Lung (tissue), 11 donors: ENCODE measurements at regions not wholly inside any gene's neighbourhood (a gene's known extent, or its start where the extent isn't known, plus 50 kb on each side); places are given as distances from the start of the nearest gene placed in this dataset.
A peak's percentile ranks its signal among the peaks of the same experiment; 100 is the strongest.

Experiments
- ATAC-seq: fragments of 200-7000 bp; cut with Tn5 transposase; one replicate; pipeline ENCODE4 v1.9.1; 2020; ENCODE audit warnings: moderate number of reproducible peaks; ENCODE audit not compliant: insufficient read depth, low FRiP score
- DNase-seq, 3 donors: peaks; one replicate each; pipeline ENCODE4 v3.0.0-alpha.2; 2013 to 2017
- H3K27ac ChIP-seq, 2 donors: one replicate each; pipeline ENCODE4 v1.5.1; 2013; ENCODE audit warnings: mild to moderate bottlenecking in 2 of 2, moderate library complexity in 2 of 2, control low read depth in 1 of 2, inconsistent platforms in 1 of 2, low read depth in 1 of 2, low read length in 1 of 2
- H3K27me3 ChIP-seq, 3 donors: one replicate each; pipeline ENCODE4 v1.5.1; 2013; ENCODE audit warnings: low read length in 2 of 3; ENCODE audit not compliant: control insufficient read depth in 3 of 3, insufficient read depth in 3 of 3
- H3K36me3 ChIP-seq, 4 donors: one replicate each; pipeline ENCODE4 v1.5.1; 2013; ENCODE audit warnings: low read length in 4 of 4, mild to moderate bottlenecking in 1 of 4, moderate library complexity in 1 of 4; ENCODE audit not compliant: control insufficient read depth in 4 of 4, insufficient read depth in 4 of 4
- H3K4me1 ChIP-seq, 5 donors: one replicate each; pipeline ENCODE4 v1.5.1; 2013; ENCODE audit warnings: low read length in 5 of 5, mild to moderate bottlenecking in 2 of 5, moderate library complexity in 1 of 5; ENCODE audit not compliant: control insufficient read depth in 5 of 5, insufficient read depth in 5 of 5
- H3K4me3 ChIP-seq: one replicate; pipeline ENCODE4 v1.5.1; 2013; ENCODE audit warnings: mild to moderate bottlenecking, control low read depth, moderate library complexity
- H3K9ac ChIP-seq, 2 donors: one replicate each; pipeline ENCODE4 v1.5.1; 2013; ENCODE audit warnings: low read length in 2 of 2, control low read depth in 1 of 2; ENCODE audit not compliant: insufficient read depth in 1 of 2
- H3K9me3 ChIP-seq, 4 donors: one replicate each; pipeline ENCODE4 v1.5.1; 2013; ENCODE audit warnings: low read length in 3 of 4, mild to moderate bottlenecking in 1 of 4, moderate library complexity in 1 of 4; ENCODE audit not compliant: control insufficient read depth in 4 of 4, insufficient read depth in 3 of 4
- WGBS, 2 donors: extraction: QIAGEN DNeasy Blood & Tissue Kit; methylation state at CpG; one replicate each; pipeline ENCODE4 v1.1.7; 2013; 5-methylcytosine and 5-hydroxymethylcytosine counted together
- TF ChIP-seq, protein P1 (sequence below): IDR thresholded peaks from 2 replicates; pipeline ENCODE4 v1.5.1; 2012; ENCODE audit warnings: mild to moderate bottlenecking; ENCODE audit errors: control extremely low read depth, extremely low read depth
- donor health status: control.
- donor health status: control.
- donor health status: Bipolar disorder and iron deficiency.
- donor health status: healthy.
- donor health status: DM: yes; HTN: yes; CAD: no.

DNA sequence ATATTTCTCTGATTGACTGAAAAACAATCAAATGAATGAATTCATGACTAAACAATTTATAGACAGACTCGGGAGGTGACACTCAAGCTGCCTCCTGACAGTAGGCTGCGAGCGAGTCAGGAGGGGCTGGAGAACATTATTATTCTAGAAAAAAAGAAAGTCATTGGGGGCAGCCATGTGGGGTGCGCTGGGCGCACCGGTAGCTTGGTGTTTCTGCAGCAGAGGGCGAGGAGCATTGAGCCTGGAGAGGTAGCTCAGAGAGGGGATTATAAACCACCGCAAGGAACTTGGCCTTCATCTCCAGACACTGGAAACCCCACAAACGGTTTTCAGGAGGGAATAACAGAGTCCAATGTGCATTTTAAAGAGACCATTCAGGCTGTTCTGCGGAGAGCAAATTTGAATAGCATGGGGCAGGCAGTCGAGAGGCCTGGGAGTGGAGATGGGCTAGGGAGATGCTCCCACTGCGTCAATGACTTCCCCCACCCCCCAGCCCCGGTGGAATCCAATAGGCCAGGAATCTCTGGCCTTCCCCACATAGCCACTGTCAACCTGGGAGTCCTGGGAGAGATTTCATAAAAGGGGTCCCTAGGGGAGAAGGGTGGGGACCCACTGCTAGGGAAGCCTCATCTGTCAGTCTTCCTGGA, 168.3 kb downstream of the BCOR start:
- ATAC-seq: no peak
- Histone ChIP-seq H3K9me3 (no peaks in the 10 kb centered on the region), H3K9ac (no peak overlapping the region), H3K27ac (peak overlapping the region in 1 of 2 donors; percentile 34), H3K4me3 (no peak overlapping the region), H3K4me1 (peaks cover 0 to 13% (median 0%) of the 10 kb centered on the region in 5 donors), H3K27me3 (peaks cover 0 to 4% (median 0%) of the 10 kb centered on the region in 3 donors), H3K36me3 (no peaks in the 10 kb centered on the region)
- TF ChIP-seq, protein P1, sequence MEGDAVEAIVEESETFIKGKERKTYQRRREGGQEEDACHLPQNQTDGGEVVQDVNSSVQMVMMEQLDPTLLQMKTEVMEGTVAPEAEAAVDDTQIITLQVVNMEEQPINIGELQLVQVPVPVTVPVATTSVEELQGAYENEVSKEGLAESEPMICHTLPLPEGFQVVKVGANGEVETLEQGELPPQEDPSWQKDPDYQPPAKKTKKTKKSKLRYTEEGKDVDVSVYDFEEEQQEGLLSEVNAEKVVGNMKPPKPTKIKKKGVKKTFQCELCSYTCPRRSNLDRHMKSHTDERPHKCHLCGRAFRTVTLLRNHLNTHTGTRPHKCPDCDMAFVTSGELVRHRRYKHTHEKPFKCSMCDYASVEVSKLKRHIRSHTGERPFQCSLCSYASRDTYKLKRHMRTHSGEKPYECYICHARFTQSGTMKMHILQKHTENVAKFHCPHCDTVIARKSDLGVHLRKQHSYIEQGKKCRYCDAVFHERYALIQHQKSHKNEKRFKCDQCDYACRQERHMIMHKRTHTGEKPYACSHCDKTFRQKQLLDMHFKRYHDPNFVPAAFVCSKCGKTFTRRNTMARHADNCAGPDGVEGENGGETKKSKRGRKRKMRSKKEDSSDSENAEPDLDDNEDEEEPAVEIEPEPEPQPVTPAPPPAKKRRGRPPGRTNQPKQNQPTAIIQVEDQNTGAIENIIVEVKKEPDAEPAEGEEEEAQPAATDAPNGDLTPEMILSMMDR: no peak
- no peak for DNase-seq
- 79 to 85% methylated on average over 13 of the region's 13 CpGs for WGBS, 2 donors

DNA sequence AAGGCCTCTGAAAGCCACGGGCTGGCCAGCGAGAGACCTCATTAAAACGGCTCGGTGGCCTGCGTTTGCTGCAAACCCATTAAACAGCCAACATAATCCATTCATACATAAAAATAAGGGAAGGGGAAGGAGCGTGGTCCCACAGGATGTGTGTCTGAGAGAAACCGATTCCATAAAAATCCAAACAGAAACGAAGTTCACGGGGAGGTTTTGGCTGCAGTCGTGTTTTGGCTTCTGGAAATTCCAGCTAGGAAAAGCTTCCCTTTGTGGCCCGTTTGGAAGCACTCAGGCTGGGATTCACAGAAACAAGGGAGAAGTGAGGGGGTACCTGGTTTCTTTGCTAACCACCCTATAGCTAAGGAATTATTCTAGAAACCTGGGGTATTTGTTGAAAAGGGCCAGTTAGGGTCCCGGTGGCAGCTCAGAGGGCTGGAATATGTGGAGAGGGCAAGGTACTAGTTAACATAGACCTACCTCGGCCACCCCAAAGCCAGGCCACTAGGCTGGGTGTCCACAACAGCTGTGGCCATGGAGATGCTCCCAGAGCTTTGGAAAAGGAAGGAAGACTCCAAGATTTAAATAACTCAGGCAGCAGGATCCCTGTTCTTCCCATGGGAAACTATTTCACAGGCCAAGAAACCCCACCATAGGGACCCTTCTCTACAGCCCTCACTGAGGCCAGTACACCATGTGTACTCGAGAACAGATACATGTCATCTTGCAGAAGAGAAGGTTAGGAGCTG, 166.8 kb downstream of the BCOR start:
- Histone ChIP-seq H3K36me3 (no peaks in the 10 kb centered on the region), H3K27ac (no peak overlapping the region), H3K4me3 (no peak overlapping the region), H3K4me1 (peaks cover 0 to 13% (median 0%) of the 10 kb centered on the region in 5 donors), H3K9me3 (no peaks in the 10 kb centered on the region), H3K9ac (no peak overlapping the region), H3K27me3 (no peaks in the 10 kb centered on the region)
- TF ChIP-seq, protein P1: no peak
- ATAC-seq (no peak), DNase-seq (peak in 2 of 3 donors; percentile 34 to 52)
- 70 to 85% methylated on average over 12 to 14 of the region's 14 CpGs for WGBS, 2 donors

DNA sequence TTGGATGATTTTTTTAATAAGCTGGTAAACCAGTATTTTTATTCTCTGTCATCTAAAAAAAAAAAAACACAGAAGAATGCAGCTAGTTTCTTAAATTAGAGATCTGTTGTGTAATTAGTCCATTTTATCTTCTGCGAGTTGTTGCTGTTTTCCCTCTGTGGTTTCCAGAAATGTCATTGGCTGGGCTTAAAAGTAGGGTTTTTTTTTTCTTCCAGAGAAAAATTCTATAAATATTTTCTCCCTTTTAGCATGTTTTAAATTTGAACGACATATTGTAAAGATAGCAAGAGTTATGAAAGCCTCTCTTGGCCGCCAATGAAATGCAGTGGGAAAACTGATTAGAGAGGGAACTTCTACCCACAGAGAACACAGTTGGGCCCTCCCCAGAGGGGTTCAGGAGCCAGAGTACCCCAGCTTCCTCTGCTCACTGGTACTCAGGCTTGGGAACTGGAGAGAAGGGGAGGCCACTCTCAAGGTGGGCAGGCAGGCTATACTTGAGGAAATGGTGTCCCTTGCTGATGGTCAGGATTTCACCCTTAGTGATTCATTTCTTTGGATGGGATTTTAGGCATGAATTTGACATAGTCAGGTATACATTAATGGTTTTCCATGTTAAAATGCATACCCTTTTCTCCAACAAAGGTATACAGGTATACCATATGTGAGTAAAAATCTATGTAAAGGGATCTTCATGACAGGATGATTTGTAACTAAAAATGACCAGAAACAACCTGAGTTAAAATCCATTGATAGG, 166.1 kb downstream of the BCOR start:
- H3K9ac ChIP-seq: no peak overlapping the region
- H3K4me3 ChIP-seq: no peak overlapping the region
- no peaks in the 10 kb centered on the region for H3K27me3 ChIP-seq
- ATAC-seq (no peak), DNase-seq (peak in 2 of 3 donors; percentile 42 to 57)
- no peak overlapping the region for H3K27ac ChIP-seq
- no peaks in the 10 kb centered on the region for H3K9me3 ChIP-seq
- TF ChIP-seq, protein P1: no peak
- peaks cover 0 to 13% (median 0%) of the 10 kb centered on the region in 5 donors for H3K4me1 ChIP-seq
- 24 to 66% methylated on average over 3 of the region's 3 CpGs for WGBS, 2 donors
- H3K36me3 ChIP-seq: no peaks in the 10 kb centered on the region
